Esophagus squamous epithelium (tissue), 4 donors: ENCODE measurements at regions not wholly inside any gene's neighbourhood (a gene's known extent, or its start where the extent isn't known, plus 50 kb on each side); places are given as distances from the start of the nearest gene placed in this dataset.

Source experiments
- POLR2A ChIP-seq, 4 donors: fragments of 450-650 bp; IDR thresholded peaks; one replicate each; pipeline ENCODE4 v1.6.1; 2017; ENCODE audit warnings: antibody characterized with exemption in 4 of 4, mild to moderate bottlenecking in 4 of 4, moderate library complexity in 3 of 4
- TF ChIP-seq, protein P1 (sequence below), 6 experiments: fragments of 450-650 bp in 4 of 6; fragments of 200-600 bp in 2 of 6; sonication (generic) in 2 of 6; IDR thresholded peaks; one replicate each; pipeline ENCODE4 v1.5.1; 2016 to 2019; ENCODE audit warnings: antibody characterized with exemption in 6 of 6, mild to moderate bottlenecking in 4 of 6, moderate library complexity in 4 of 6

DNA sequence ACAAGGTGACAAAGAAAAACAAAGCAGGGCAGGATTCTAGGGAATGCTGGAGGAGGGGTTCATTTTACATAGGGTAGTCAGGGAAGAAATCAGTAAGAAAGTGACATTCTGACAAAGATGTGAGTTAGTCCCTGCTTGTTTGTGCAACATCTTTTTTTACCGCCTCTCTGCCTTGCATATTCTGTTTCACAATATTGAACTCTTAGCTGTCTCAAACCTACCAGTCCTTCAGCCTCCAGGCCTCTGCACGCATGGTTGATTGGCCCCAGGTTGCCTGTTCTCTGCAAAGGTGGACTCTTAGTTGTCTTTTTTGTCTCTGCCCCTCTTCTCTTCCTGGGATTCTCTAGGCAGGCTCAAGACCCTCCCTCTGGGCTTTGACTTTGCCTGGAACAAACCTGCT, 152.2 kb upstream of the RUNX1 start:
- TF ChIP-seq, protein P1, sequence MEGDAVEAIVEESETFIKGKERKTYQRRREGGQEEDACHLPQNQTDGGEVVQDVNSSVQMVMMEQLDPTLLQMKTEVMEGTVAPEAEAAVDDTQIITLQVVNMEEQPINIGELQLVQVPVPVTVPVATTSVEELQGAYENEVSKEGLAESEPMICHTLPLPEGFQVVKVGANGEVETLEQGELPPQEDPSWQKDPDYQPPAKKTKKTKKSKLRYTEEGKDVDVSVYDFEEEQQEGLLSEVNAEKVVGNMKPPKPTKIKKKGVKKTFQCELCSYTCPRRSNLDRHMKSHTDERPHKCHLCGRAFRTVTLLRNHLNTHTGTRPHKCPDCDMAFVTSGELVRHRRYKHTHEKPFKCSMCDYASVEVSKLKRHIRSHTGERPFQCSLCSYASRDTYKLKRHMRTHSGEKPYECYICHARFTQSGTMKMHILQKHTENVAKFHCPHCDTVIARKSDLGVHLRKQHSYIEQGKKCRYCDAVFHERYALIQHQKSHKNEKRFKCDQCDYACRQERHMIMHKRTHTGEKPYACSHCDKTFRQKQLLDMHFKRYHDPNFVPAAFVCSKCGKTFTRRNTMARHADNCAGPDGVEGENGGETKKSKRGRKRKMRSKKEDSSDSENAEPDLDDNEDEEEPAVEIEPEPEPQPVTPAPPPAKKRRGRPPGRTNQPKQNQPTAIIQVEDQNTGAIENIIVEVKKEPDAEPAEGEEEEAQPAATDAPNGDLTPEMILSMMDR (IDR thresholded peaks at IDR 0.05): no peak
- no peak for TF ChIP-seq POLR2A (IDR thresholded peaks at IDR 0.05)
